ENCODE measurements at regions not wholly inside any gene's neighbourhood (a gene's known extent, or its start where the extent isn't known, plus 50 kb on each side); places are given as distances from the start of the nearest gene placed in this dataset.

- TF ChIP-seq POLR2A (IDR thresholded peaks at IDR 0.05) (no peak), CTCF (IDR thresholded peaks at IDR 0.05) (no peak), POLR2AphosphoS5 (IDR thresholded peaks at IDR 0.05; ENCODE audit: insufficient read depth in 1 of 2, low read depth in 1 of 2) (no peak)
Observed at GRCh38 chr4:126777649-126778048, 855.1 kb upstream of the INTU start.
